Upper lobe of left lung (tissue), 4 donors: ENCODE measurements at regions not wholly inside any gene's neighbourhood (a gene's known extent, or its start where the extent isn't known, plus 50 kb on each side); places are given as distances from the start of the nearest gene placed in this dataset.

Experiments
- CTCF ChIP-seq, 6 experiments: fragments of 450-650 bp in 4 of 6; fragments of 200-600 bp in 2 of 6; sonication (generic) in 2 of 6; IDR thresholded peaks; one replicate each; pipeline ENCODE4 v1.5.1; 2016 to 2019; ENCODE audit warnings: antibody characterized with exemption in 6 of 6
- EP300 ChIP-seq, 4 donors: sonication (generic); formaldehyde crosslinking; IDR thresholded peaks; one replicate each; pipeline ENCODE4 v1.5.1; 2017; ENCODE audit warnings: antibody characterized with exemption in 4 of 4, control low read depth in 2 of 4
- POLR2A ChIP-seq, 4 donors: fragments of 450-650 bp; IDR thresholded peaks; one replicate each; pipeline ENCODE4 v1.5.1; 2016 to 2017; ENCODE audit warnings: antibody characterized with exemption in 4 of 4, mild to moderate bottlenecking in 2 of 4
- POLR2AphosphoS5 ChIP-seq, 2 donors: sonication (generic); formaldehyde crosslinking; IDR thresholded peaks; one replicate each; pipeline ENCODE4 v1.5.1; 2017; ENCODE audit warnings: antibody characterized with exemption in 2 of 2

- TF ChIP-seq CTCF (IDR thresholded peaks at IDR 0.05) (no peak), POLR2A (IDR thresholded peaks at IDR 0.05) (no peak), EP300 (IDR thresholded peaks at IDR 0.05) (no peak), POLR2AphosphoS5 (IDR thresholded peaks at IDR 0.05) (no peak)
Measured at GRCh38 chr14:89030921-89031320, 206.5 kb downstream of the TTC8 start.
